GM18951 (cell line): ENCODE measurements at regions not wholly inside any gene's neighbourhood (a gene's known extent, or its start where the extent isn't known, plus 50 kb on each side); places are given as distances from the start of the nearest gene placed in this dataset.

Experiments used
- POLR2A ChIP-seq: IDR thresholded peaks from 4 replicates; pipeline ENCODE4 v1.6.1; 2011; ENCODE audit warnings: mild to moderate bottlenecking; ENCODE audit not compliant: insufficient read length, insufficient read depth; ENCODE audit errors: extremely low read depth
- in situ Hi-C: fragments of 300-500 bp; cut with MboI; formaldehyde crosslinking; loops from one replicate; pipeline ENCODE4 v1.12.0; 2022; ENCODE audit warnings: low sequenced_read_pairs, mixed read lengths, inconsistent platforms; ENCODE audit not compliant: unreplicated experiment

DNA sequence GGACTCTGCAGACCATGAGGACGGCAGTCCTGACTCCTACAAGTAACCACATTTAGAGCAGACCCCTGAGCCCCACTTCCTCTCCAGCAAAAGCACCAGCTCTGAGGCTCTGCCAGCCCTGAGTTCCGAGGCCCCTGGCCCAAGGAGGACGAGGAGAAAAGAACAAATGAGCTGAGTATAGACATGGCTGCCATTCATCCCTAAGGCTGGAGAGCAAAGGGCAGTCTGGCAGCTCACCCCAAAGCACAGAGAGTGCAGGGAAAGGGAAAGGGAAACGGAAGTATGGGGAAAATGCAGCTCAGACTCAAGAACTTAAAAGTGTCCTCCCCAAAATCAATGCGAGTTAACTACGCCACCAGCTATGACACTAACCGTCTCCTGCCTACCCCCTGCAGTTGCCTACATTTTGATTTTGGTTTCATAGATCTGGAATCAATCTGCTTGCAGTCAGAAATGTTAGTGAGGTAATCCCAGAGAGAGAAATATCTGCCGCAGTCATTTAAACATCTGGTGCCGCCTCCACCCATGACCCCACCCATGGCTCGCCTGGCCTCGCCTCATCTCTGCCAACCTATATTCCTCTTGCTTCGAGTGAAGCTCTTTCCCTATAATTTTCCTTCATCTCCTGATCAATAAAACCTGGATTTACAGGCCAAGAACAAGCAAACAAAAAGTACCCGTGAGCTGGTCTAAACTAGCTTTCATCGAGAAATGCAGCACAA is 49.6 kb upstream of the AFDN start:
- no peak for TF ChIP-seq POLR2A
- in situ Hi-C loops, result no loop called here
